ENCODE measurements at regions not wholly inside any gene's neighbourhood (a gene's known extent, or its start where the extent isn't known, plus 50 kb on each side); places are given as distances from the start of the nearest gene placed in this dataset.

DNA sequence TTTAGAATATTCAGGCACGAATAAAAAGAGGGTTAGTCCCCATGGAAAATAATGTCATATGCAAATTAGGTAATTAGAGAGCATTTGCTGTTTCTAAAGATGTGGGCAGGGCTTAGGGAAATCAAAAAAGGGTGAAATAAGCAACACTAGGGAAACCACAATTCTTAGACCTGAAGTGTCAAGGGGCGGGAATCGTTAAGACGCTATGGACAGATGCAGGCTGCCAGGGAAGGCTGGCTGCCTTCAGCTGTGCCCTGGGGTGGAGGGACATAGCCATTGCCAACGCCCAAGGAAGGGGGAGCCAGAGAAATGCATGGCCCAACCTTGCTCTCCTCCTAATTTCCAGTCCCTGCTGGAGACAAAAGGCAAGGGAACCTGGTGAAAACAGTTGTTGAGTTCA lies 141.7 kb upstream of the PROK2 start:
- TF ChIP-seq, protein P1, sequence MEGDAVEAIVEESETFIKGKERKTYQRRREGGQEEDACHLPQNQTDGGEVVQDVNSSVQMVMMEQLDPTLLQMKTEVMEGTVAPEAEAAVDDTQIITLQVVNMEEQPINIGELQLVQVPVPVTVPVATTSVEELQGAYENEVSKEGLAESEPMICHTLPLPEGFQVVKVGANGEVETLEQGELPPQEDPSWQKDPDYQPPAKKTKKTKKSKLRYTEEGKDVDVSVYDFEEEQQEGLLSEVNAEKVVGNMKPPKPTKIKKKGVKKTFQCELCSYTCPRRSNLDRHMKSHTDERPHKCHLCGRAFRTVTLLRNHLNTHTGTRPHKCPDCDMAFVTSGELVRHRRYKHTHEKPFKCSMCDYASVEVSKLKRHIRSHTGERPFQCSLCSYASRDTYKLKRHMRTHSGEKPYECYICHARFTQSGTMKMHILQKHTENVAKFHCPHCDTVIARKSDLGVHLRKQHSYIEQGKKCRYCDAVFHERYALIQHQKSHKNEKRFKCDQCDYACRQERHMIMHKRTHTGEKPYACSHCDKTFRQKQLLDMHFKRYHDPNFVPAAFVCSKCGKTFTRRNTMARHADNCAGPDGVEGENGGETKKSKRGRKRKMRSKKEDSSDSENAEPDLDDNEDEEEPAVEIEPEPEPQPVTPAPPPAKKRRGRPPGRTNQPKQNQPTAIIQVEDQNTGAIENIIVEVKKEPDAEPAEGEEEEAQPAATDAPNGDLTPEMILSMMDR (IDR thresholded peaks at IDR 0.05): no peak
- TF ChIP-seq EZH2 (IDR thresholded peaks at IDR 0.05) (no peak), EZH2phosphoT487 (IDR thresholded peaks at IDR 0.05) (no peak)
